Nucleus accumbens (tissue), 56 donors: ENCODE measurements at regions not wholly inside any gene's neighbourhood (a gene's known extent, or its start where the extent isn't known, plus 50 kb on each side); places are given as distances from the start of the nearest gene placed in this dataset.
"Not testable (repeated sequence)": the region's sequence is repeated elsewhere in the genome, so short reads cannot be mapped to it uniquely, and the experiment has no call there.

Source experiments
- DNase-seq, 56 donors: peaks; one replicate each; lab custom pipeline; 2025; lab: John Stamatoyannopoulos, UW

DNA sequence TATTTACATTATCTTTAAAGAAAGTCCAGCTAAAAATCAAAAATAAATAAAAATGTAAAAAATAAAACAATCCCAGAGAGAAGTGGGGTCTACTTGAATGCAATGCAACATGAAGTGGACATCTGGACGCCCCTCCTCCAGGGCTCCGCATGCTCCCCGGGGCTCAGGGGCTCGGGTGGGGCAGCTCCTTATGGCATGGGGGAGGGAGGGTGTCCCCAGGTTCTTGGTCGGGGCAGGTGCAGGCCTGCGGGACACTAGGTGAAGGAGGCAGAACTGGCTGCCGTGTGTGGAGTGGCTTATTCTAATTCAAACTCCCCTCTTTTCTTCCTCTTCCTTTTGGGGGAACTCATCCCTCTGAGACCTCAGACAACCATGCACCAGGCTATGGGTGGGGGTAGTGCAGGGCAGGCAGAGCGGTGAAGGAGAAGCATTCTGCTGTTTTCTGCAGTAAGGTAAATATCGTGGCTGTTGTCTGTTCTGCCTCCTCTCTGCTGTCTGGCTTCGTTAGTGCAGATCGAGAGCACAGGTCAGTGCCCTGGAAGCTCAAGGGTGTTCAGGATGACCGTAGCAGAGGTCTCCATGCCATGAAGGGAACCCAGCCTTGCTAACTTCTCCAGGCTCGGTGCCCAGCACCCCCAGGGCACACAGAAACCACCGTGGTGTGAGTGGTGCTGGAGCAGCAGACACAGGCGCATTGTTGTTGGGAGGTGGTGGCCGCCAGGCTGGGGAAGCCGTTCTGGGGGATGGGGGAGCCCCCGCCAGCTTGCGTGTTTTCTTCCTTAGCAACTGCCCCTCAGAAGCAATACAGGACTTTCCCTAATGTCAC lies 82.6 kb downstream of the TTLL2 start:
- no peak for DNase-seq

DNA sequence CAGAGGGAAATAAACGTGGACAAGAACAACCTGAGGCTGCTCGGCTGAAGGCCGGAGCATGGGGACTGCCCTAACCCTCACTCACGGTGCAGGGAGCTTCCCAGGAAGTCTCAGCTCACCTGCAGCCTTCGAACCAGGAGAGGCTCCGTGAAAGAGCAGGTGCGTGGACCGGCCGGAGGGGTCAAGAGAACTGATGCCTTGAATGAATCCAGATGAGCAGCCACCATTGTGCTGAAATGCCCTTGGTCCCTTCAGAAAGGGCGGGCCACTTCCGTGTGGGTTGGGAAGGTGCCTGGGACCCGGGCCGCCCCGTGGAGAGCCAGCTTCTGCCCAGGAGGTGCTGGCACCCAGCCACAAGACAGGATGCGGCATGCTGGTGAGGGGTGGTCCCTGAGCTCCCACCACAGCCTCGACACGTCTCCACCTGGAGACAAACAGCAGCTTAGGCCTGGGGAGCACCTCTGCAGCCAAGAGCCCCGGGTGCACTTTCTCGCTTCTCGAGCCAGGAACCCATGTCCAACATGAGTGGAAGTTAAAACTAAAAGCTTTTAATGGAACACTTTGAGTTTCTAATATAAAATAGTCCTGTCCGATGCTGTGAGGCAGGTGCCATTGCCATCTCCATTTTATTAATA lies 83.5 kb downstream of the TTLL2 start:
- DNase-seq, result no peak

DNA sequence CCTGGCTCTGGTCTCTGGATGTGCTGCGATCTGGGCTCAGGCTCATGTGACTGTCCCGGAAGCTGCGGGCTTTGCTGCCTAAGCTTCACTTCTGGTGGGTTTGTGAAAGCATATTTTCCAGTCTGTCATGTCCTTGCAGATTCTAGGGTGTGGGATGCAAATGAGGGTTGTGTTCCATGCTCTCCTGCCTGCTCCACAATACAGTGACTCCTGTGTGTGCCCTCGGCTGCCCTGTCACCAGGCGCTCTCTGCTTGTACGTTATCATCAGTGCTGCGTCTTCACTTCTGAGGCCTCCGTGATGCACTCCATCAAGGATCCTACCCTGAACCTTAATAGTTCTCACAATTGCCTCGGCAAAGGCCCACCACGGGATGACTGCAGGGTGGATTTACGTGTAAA lies 84.2 kb downstream of the TTLL2 start:
- DNase-seq, result no peak

DNA sequence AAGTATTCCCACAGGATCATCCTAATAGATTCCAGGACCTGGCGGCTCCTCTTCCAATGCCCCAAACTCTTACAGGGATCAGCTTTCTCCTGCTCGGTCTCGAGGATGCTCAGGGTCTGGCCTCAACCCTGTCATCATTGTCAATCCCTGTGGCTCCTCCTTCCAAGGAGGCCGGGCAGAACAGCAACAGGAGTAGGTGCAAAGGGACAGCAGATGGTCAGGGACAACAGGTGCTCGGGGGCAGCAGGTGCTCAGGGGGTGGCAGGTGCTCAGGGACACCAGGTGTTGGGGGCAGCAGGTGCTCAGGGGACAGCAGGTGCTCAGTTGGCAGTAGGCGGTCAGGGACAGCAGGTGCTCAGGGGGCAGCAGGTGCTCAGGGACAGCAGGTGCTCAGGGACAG lies 84.8 kb downstream of the TTLL2 start:
- no peak for DNase-seq

DNA sequence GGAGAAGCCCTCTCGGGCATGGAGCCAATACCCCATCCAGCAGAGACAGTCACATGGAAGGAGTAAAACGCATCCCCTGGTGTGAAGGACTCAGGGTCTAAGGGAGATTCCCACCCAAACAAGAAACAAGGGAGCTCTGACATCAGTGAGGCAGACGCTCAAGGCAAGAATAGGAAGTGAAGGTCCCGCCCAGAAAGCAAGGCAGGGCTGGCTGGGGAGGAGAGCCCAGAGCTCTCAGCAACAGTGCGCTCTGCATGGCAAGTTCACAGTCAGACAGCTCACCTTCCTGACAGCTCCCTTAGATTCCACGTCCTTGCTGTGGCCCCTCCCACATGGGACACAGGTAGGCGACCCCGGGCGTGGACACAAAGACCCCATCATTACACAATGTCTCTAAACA lies 85.6 kb downstream of the TTLL2 start:
- DNase-seq, result no peak

DNA sequence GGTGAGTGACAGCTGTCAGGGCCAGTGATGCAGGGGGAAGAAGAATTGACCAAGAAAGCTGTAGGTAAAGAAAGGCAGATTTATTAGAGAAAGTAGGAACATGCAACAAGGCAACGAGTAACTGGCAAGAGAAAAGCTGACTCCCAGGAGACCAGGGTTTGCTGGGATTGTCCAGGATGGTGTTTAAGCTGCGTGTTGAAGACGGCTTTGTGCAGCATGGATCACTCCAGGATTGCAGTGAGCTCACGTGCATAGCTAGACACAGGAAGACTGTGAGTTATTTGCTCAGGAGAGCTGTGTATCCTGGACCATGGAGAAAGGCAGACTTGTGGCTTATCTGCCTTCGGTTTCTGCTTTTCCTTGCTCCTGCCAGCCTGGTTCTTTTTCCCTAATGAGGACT lies 87.6 kb downstream of the TTLL2 start:
- no peak for DNase-seq

DNA sequence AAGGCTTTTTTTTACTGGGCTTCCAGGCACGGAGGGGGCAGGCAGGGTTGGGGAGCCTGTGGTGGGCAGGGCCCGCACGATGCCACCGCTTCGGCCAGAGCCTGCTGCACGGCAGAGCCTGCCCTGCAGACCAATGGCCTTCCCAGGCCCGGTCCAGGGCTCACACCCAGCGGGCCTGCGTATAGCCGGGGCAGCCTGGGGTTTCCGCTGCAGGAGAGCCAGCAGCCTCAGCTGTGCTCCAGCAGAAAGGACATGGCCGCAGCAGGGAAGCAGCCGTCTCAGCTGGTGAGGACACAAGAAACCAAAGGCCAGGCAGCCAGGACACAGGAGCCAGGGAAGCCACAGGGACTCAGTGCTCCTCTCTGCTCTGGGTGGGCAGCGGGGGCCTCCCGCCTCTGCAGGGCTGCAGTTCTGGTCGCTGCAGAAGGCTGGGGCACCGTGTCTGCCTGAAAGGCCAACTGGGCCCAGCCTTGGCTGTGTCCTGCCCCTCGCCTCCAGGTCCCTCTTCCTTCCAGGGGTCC lies 90.6 kb downstream of the TTLL2 start:
- DNase-seq, result no peak

DNA sequence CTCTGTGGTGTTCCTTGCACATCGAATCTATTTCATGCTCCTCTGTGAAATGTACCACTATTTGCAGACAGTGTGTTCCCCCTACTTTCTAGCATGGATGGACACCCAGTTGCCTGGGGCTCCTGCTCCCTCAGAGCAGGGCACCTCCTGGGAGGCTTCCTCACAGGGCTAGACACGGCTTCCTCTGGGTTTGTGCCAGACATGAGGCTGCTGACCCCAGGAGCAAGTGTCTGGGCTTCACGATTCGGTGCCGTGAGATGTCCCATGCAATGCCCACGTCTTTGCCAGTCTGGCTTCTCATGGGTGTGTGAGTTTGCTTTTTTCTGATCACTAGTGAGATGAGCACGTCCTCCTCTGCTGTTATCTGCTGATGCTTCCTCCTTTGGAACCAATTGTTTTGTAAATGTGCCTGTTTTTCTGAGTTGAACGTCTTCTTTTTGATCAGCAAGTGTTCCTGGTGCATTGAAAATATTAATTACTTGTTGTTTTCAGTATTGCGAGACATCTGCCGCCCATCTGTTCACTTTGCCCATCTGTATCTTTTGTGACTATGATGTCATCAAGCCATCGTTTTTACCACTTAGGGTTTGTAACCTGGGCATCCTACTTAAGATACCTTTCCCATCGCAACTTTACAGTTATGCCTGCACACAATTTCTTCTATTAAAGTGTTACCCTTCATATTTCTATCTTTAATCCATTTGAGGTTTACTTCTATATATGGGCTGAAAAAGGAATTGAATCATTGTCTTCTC lies 92.0 kb downstream of the TTLL2 start:
- no peak for DNase-seq

DNA sequence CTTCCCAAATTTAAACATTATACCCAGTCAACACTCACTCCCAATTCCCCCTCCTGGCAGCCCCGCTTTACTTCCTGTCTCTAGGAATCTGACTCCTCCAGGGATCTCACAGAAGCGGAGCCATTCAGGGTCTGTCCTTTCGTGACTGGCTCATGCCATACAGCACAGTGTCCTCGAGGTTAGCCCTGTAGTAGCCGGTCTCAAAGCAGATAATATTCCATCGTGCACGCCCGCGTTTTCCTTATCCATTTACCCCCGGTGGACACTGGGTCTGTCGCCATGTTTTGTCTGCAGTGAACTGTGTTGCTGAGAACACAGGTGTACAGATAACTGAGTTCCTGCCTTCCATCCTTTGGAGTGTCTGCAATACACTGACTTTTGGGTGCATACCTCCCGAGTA lies 95.3 kb downstream of the TTLL2 start:
- DNase-seq, result no peak

DNA sequence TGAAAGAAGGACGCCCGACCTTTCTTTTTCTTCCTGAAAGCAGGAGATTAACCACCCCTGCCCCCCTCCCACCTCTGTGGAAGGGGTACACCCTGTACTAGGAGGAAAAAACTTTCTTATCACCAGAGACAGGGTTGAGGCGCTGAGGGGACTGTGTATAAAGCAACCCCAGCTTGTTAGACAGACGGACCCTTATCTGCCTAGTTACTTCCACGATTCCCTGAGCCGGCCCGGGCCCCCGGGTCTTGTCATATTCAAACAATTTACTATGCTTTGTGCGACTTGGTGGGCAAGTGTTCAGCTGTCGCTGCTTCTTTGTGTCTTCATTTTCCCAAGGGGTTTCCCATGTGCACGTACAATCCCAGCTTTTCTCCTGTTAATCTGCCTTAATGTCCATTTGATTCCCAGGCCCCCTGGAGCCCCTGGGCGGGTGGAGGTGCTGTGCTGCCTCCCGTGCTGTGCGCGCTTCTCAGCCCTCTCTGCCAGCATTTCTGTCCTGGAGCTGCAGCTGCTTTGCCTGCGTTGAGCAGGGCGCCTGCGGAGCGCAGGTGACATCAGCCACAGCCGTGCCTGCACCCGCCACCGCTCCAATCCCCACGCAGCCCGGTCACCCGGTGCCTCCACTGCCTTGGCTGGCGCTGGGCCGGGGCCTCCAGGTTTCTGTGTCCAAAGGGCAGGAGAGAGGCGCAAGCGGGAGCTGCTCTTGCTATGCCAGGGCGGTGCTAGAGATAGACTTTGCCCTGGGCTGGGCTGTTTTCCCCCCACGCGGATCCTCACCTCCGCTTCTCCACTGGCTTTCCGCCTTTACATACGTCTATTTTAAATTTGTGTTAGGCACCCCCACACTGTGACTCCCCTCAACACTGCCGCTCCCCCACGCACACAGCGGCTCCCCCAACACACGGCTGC lies 96.2 kb downstream of the TTLL2 start:
- DNase-seq, result no peak

DNA sequence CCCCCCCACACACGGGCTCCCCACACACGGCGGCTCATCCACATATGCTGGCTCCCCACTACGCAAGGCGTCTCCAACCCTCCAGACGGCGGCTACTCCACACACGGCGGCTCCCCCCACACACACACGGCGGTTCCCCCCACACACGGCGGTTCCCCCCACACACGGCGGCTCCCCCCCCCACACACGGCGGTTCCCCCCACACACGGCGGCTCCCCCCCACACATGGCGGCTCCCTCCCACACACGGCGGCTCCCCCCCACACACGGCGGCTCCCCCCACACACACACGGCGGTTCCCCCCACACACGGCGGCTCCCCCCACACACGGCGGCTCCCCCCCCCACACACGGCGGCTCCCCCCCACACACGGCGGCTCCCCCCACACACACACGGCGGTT lies 97.1 kb downstream of the TTLL2 start:
- not testable (repeated sequence) for DNase-seq

DNA sequence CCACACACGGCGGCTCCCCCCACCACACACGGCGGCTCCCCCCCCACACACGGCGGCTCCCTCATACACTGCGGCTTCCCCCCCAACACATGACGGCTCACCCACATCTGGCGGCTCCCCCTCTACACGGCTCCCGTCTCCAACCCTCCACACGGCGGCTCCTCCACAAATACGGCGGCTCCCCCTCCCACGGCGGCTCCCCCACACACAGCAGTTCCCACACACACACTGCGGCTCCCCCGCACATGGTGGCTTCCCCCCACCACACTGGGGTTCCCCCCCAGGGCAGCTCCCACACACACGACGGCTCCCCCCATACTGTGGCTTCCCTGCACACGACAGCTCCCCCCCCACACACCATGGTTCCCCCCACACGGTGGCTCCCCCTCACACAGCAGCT lies 98.0 kb downstream of the TTLL2 start:
- DNase-seq, result no peak

DNA sequence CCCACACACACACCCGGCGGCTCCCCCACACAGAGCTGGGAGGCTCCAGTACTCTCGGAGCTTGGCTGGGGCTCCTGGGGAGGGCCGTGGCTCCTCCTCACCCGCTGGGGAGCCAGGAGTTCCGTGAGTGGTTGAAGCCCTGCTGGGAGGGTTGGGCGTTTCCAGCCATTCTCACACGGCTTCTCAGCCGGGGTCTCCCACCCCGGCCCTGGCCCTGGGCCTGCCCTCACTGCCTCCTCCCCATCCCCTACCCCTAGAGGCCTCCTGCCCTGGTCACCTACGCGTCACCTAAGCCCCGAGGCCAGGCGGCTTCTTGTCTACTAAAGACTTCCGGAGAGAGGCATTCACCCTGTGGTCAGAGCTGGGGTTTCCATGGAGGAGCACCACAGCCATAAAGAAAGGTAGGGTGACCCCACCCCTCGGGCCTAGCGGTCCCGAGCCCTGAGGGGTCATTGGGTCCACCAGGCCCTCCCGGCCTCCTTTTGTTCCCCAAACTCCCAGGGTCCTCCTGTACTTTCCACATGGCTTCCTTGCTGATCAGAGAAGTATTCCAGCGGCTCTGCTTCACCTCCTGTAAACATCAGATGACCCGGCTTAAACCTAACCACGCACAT lies 99.3 kb downstream of the TTLL2 start:
- no peak for DNase-seq

DNA sequence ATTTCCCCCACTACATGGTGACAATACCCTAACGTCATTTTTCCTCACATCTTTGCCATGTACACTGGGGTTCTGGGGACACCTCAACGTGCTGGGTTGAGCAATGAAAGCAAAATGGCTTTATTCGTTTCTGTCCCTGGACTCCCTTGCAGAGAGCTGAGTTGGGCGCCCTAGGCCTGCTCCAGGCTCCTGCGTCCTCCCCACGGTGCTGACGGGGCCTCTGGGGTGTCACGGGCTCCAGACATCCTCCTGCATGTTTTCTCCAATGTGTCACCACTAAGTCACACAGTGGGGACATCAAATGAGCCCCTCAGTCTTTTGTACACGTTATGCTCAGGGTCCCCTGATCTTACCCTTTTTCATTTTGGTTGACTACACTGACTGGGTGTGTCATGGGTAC lies 99.8 kb downstream of the TTLL2 start:
- DNase-seq, result no peak

DNA sequence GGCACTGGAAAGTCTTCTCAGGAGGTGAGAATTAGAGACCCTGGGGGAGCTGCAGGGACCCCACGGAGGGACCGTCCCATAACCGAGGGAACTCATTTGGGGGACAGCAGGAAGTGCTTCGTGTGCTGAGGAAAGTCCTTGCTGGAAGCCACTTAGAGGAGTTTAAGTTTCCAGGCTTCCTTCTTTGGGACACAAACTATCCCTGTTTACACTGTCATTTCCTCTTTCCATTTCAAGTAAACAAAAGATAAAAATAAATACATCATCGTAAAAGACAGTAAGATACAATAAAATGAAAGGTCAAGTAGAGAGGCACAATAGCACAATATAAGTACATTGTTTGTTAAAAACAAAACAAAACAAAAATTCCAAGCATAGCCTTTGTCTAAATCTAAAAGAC lies 101.2 kb downstream of the TTLL2 start:
- no peak for DNase-seq

DNA sequence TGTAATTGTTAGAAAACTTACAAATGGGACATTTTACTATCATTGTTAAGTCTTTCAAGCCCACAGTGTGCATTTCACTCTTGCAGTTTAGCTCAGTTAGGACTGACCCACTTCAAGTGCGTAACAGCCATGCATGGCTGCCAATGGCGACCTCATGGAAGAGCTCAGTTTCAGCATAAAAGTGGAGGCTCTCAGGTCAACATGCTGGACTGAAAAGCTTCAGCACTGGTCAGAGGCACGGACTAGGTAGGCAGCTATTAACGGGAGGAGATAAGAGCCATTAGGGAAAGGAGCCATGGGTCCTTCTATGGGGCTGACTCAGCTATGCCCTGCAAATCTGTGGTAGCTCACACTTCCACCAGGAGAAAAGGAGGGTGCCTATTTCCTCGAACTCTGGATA lies 101.8 kb downstream of the TTLL2 start:
- DNase-seq, result no peak

DNA sequence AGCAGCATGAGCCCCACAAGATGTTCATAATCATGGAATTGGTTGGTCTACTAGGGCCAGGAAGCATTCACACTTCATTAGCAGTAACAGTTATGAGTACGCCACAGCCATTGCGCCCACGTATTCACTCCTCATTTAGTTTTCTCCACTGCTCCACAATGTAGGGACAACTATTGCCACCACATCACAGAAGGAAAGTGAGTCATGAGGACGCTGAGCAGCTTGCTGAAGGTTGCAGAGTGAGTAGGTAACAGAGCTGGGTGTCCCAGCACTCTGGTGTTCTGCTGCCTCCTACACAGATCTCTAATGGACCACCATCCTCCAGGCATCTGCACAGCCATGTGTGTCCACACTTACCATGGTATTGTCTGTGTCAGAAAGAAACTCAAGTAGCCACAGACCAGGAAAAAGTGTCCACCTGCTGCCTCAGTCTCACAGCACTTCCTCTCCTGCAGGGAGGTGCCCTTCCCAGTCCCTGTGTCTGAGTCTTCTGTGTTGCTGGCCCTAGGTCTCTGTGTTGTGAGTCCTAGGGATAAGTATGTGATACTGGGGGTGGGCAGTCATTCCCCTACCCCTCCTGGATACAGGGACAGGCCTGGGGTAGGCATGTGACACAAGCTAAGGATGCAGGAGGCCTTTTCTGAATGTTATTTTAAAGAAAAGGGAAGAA lies 103.9 kb downstream of the TTLL2 start:
- no peak for DNase-seq

DNA sequence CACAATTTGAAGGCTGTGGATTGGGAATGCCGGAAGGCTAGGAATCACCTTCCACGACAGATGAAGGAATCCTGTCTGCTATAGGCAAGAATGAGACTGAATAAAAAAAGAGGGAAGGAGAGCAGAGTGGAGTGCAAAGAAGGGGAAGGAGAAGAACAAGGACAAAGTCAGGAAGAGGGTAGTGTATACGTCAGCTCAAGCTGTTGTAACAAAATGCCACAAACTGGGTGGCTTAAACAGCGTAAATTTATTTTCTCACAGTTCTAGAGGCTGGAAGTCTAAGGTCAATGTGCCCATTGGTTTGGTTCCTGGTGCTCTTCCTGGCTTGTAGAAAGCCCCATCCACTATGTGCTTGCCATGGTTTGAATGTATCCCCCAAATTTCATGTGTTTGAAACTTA lies 104.5 kb downstream of the TTLL2 start:
- no peak for DNase-seq

DNA sequence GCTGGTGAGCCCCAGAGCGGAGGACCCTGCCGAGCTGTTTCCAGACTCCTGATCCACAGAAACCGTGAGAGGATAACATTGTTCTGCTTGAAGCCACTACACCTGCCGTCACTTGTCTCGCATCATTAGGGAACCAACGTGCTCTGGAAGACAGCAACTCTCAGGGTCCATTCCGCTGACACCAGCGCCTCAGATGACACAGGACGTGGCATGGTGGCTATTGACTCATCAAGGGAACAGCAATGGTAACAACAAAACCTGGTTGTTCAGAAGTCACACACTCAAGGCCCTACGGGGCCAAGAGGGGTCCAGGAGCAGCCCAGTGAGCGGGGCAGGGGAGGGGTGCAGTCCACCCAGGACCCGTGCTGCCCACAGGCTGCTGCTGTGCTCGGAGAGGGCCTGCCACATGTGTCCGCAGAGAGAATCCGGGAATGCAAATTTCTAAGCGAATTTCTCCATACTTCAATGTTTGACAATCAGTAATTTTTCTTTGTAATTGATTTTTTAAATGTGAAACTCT lies 110.4 kb downstream of the TTLL2 start:
- no peak for DNase-seq
